Peyer's patch (tissue), 4 donors: ENCODE measurements at regions not wholly inside any gene's neighbourhood (a gene's known extent, or its start where the extent isn't known, plus 50 kb on each side); places are given as distances from the start of the nearest gene placed in this dataset.

Experiments
- POLR2A ChIP-seq, 2 donors: fragments of 450-650 bp; IDR thresholded peaks; one replicate each; pipeline ENCODE4 v1.5.1; 2017; ENCODE audit warnings: antibody characterized with exemption in 2 of 2, mild to moderate bottlenecking in 2 of 2, moderate library complexity in 2 of 2
- TF ChIP-seq, protein P1 (sequence below), 6 experiments: fragments of 450-650 bp in 4 of 6; fragments of 200-600 bp in 2 of 6; sonication (generic) in 1 of 6; IDR thresholded peaks; one replicate each; pipeline ENCODE4 v1.5.1; 2017 to 2019; ENCODE audit warnings: antibody characterized with exemption in 6 of 6, mild to moderate bottlenecking in 3 of 6, moderate library complexity in 1 of 6

DNA sequence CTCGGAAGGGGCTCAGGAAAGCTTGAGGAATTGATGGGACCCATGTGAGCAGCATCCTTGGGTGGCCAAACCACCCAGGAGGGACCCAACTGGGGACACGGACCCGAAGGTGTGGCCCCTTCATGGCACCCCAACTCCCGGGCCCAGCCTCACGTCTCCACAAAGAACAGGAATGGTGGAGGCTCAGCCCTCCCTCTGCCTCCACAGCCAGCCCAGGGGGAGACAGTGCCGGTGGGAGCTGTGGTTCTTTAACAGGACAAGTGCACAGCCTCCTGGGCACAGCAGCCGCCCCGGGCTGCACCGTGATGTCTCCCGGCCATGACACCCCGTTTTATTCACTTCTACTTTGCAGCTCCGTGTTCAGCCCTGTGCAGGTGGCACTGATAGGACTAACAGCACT, 587.2 kb downstream of the BRD1 start:
- TF ChIP-seq, protein P1, sequence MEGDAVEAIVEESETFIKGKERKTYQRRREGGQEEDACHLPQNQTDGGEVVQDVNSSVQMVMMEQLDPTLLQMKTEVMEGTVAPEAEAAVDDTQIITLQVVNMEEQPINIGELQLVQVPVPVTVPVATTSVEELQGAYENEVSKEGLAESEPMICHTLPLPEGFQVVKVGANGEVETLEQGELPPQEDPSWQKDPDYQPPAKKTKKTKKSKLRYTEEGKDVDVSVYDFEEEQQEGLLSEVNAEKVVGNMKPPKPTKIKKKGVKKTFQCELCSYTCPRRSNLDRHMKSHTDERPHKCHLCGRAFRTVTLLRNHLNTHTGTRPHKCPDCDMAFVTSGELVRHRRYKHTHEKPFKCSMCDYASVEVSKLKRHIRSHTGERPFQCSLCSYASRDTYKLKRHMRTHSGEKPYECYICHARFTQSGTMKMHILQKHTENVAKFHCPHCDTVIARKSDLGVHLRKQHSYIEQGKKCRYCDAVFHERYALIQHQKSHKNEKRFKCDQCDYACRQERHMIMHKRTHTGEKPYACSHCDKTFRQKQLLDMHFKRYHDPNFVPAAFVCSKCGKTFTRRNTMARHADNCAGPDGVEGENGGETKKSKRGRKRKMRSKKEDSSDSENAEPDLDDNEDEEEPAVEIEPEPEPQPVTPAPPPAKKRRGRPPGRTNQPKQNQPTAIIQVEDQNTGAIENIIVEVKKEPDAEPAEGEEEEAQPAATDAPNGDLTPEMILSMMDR (IDR thresholded peaks at IDR 0.05) = no peak
- no peak for TF ChIP-seq POLR2A (IDR thresholded peaks at IDR 0.05)
